T-helper 2 cell treated with Interferon-gamma antibody and Interleukin-4, amounts not matched to agents 5 μg/mL and 100 μg/mL, for 36 hours (primary cell): ENCODE measurements at regions not wholly inside any gene's neighbourhood (a gene's known extent, or its start where the extent isn't known, plus 50 kb on each side); places are given as distances from the start of the nearest gene placed in this dataset.

Experiments
- DNase-seq: peaks from one replicate; pipeline ENCODE4 v3.0.0; 2021; ENCODE audit warnings: low spot score
- H3K27ac Mint-ChIP-seq: one replicate; pipeline ENCODE4 v1.8.0; 2021; ENCODE audit warnings: mild to moderate bottlenecking, mixed read lengths
- H3K27me3 Mint-ChIP-seq: one replicate; pipeline ENCODE4 v1.8.0; 2021; ENCODE audit warnings: low read depth, mixed read lengths
- H3K36me3 Mint-ChIP-seq: one replicate; pipeline ENCODE4 v1.8.0; 2021; ENCODE audit warnings: low read depth, mixed read lengths
- H3K4me1 Mint-ChIP-seq: one replicate; pipeline ENCODE4 v1.8.0; 2021; ENCODE audit warnings: low read depth, mixed read lengths
- H3K4me3 Mint-ChIP-seq: one replicate; pipeline ENCODE4 v1.8.0; 2022; ENCODE audit warnings: mild to moderate bottlenecking, moderate library complexity, mixed read lengths
- H3K9me3 Mint-ChIP-seq: one replicate; pipeline ENCODE4 v1.8.0; 2021; ENCODE audit warnings: mixed read lengths

- Mint-ChIP-seq H3K4me1 (no peaks in the 10 kb centered on the region), H3K36me3 (no peaks in the 10 kb centered on the region), H3K27me3 (peaks cover 10% of the 10 kb centered on the region), H3K4me3 (no peak overlapping the region), H3K9me3 (no peaks in the 10 kb centered on the region), H3K27ac (no peak overlapping the region)
- no peak for DNase-seq
These were observed 577.2 kb downstream of the PPARGC1A start for GRCh38 chr4:23312686-23313085.

- Mint-ChIP-seq H3K27ac (no peak overlapping the region), H3K4me1 (no peaks in the 10 kb centered on the region), H3K9me3 (no peaks in the 10 kb centered on the region), H3K4me3 (no peak overlapping the region), H3K36me3 (no peaks in the 10 kb centered on the region), H3K27me3 (peaks cover 10% of the 10 kb centered on the region)
- DNase-seq, result no peak
These were observed 577.9 kb downstream of the PPARGC1A start for GRCh38 chr4:23311983-23312382.

GRCh38 chr4:23305026-23305425 lies 584.8 kb downstream of the PPARGC1A start:
- no peaks in the 10 kb centered on the region for H3K27me3 Mint-ChIP-seq
- H3K27ac Mint-ChIP-seq, result no peak overlapping the region
- DNase-seq, result no peak
- H3K9me3 Mint-ChIP-seq, result no peaks in the 10 kb centered on the region
- H3K4me1 Mint-ChIP-seq, result peaks cover 7% of the 10 kb centered on the region
- no peaks in the 10 kb centered on the region for H3K36me3 Mint-ChIP-seq
- H3K4me3 Mint-ChIP-seq, result no peak overlapping the region

GRCh38 chr4:23298371-23298770 lies 591.5 kb downstream of the PPARGC1A start:
- H3K27ac Mint-ChIP-seq, result no peak overlapping the region
- H3K27me3 Mint-ChIP-seq, result peaks cover 2% of the 10 kb centered on the region
- no peaks in the 10 kb centered on the region for H3K36me3 Mint-ChIP-seq
- H3K4me1 Mint-ChIP-seq, result peaks cover 7% of the 10 kb centered on the region
- H3K9me3 Mint-ChIP-seq, result no peaks in the 10 kb centered on the region
- DNase-seq, result no peak
- no peak overlapping the region for H3K4me3 Mint-ChIP-seq

GRCh38 chr4:23297327-23297726 lies 592.5 kb downstream of the PPARGC1A start:
- Mint-ChIP-seq H3K27me3 (peaks cover 2% of the 10 kb centered on the region), H3K4me1 (peaks cover 5% of the 10 kb centered on the region), H3K4me3 (no peak overlapping the region), H3K27ac (no peak overlapping the region), H3K36me3 (no peaks in the 10 kb centered on the region), H3K9me3 (no peaks in the 10 kb centered on the region)
- no peak for DNase-seq

GRCh38 chr4:23291139-23291538 lies 598.4 kb downstream of the GBA3 start:
- H3K9me3 Mint-ChIP-seq, result no peaks in the 10 kb centered on the region

GRCh38 chr4:23290656-23291055 lies 597.9 kb downstream of the GBA3 start:
- H3K27ac Mint-ChIP-seq, result no peak overlapping the region
- H3K9me3 Mint-ChIP-seq, result no peaks in the 10 kb centered on the region
- no peaks in the 10 kb centered on the region for H3K36me3 Mint-ChIP-seq
- peaks cover 9% of the 10 kb centered on the region for H3K4me1 Mint-ChIP-seq
- peaks cover 6% of the 10 kb centered on the region for H3K27me3 Mint-ChIP-seq
- H3K4me3 Mint-ChIP-seq, result no peak overlapping the region
- no peak for DNase-seq

More at GRCh38 chr4:23291139-23291538, 598.4 kb downstream of the GBA3 start:
- Mint-ChIP-seq H3K27ac (peak overlapping the region; percentile 28), H3K36me3 (no peaks in the 10 kb centered on the region), H3K4me1 (peaks cover 9% of the 10 kb centered on the region), H3K27me3 (peaks cover 6% of the 10 kb centered on the region), H3K4me3 (no peak overlapping the region)
- DNase-seq, result no peak

GRCh38 chr4:23279377-23279986 lies 586.7 kb downstream of the GBA3 start:
- Mint-ChIP-seq H3K9me3 (no peaks in the 10 kb centered on the region), H3K4me3 (no peak overlapping the region), H3K27me3 (no peaks in the 10 kb centered on the region), H3K27ac (no peak overlapping the region), H3K4me1 (no peaks in the 10 kb centered on the region), H3K36me3 (no peaks in the 10 kb centered on the region)
- no peak for DNase-seq

GRCh38 chr4:23278845-23279244 lies 586.1 kb downstream of the GBA3 start:
- Mint-ChIP-seq H3K27me3 (no peaks in the 10 kb centered on the region), H3K4me1 (no peaks in the 10 kb centered on the region), H3K27ac (no peak overlapping the region), H3K36me3 (no peaks in the 10 kb centered on the region), H3K9me3 (no peaks in the 10 kb centered on the region), H3K4me3 (no peak overlapping the region)
- no peak for DNase-seq

GRCh38 chr4:23276076-23276475 lies 583.3 kb downstream of the GBA3 start:
- H3K9me3 Mint-ChIP-seq, result no peaks in the 10 kb centered on the region
- H3K4me3 Mint-ChIP-seq, result no peak overlapping the region
- no peaks in the 10 kb centered on the region for H3K36me3 Mint-ChIP-seq
- H3K27ac Mint-ChIP-seq, result no peak overlapping the region
- no peak for DNase-seq
- no peaks in the 10 kb centered on the region for H3K27me3 Mint-ChIP-seq
- no peaks in the 10 kb centered on the region for H3K4me1 Mint-ChIP-seq

GRCh38 chr4:23269566-23269965 lies 576.8 kb downstream of the GBA3 start:
- no peak for DNase-seq
- no peaks in the 10 kb centered on the region for H3K9me3 Mint-ChIP-seq
- H3K4me1 Mint-ChIP-seq, result no peaks in the 10 kb centered on the region
- no peak overlapping the region for H3K27ac Mint-ChIP-seq
- H3K4me3 Mint-ChIP-seq, result no peak overlapping the region
- H3K27me3 Mint-ChIP-seq, result peaks cover 2% of the 10 kb centered on the region
- H3K36me3 Mint-ChIP-seq, result no peaks in the 10 kb centered on the region

GRCh38 chr4:23268072-23268771 lies 575.5 kb downstream of the GBA3 start:
- H3K4me1 Mint-ChIP-seq, result no peaks in the 10 kb centered on the region

GRCh38 chr4:23266401-23266800 lies 573.7 kb downstream of the GBA3 start:
- Mint-ChIP-seq H3K27me3 (peaks cover 2% of the 10 kb centered on the region), H3K4me1 (no peaks in the 10 kb centered on the region), H3K9me3 (no peaks in the 10 kb centered on the region), H3K36me3 (no peaks in the 10 kb centered on the region), H3K4me3 (no peak overlapping the region), H3K27ac (no peak overlapping the region)
- DNase-seq, result no peak

More at GRCh38 chr4:23268072-23268771, 575.5 kb downstream of the GBA3 start:
- no peak overlapping the region for H3K27ac Mint-ChIP-seq
- no peak overlapping the region for H3K4me3 Mint-ChIP-seq
- H3K9me3 Mint-ChIP-seq, result no peaks in the 10 kb centered on the region
- DNase-seq, result no peak
- H3K36me3 Mint-ChIP-seq, result no peaks in the 10 kb centered on the region
- peaks cover 2% of the 10 kb centered on the region for H3K27me3 Mint-ChIP-seq

GRCh38 chr4:23260511-23260910 lies 567.8 kb downstream of the GBA3 start:
- Mint-ChIP-seq H3K36me3 (no peaks in the 10 kb centered on the region), H3K4me1 (no peaks in the 10 kb centered on the region), H3K27me3 (no peaks in the 10 kb centered on the region), H3K9me3 (no peaks in the 10 kb centered on the region), H3K4me3 (no peak overlapping the region), H3K27ac (no peak overlapping the region)
- no peak for DNase-seq
